HG03571 (cell line): ENCODE measurements at regions not wholly inside any gene's neighbourhood (a gene's known extent, or its start where the extent isn't known, plus 50 kb on each side); places are given as distances from the start of the nearest gene placed in this dataset.

ENCODE experiments used
- ATAC-seq: cut with Tn5 transposase; IDR thresholded peaks from one replicate; pipeline ENCODE4 v1.9.1; 2021; ENCODE audit not compliant: unreplicated experiment

DNA sequence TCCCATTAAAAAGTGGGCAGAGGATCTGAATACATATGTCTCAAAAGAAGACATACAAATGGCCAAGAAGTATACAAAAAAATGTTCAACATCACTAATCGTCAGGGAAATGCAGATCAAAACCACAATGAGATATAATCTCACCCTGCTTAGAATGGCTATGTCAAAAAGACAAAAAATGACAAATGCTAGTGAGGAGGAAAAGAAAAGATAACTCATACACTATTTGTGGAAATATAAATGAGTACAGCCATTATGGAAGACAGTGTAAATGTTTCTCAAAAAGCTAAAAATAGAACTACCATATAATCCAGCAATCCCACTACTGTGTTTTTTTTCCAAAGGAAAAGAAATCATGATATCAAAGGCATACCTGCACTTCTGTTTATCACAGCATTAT is 450.7 kb downstream of the EFNA5 start:
- ATAC-seq: no peak

DNA sequence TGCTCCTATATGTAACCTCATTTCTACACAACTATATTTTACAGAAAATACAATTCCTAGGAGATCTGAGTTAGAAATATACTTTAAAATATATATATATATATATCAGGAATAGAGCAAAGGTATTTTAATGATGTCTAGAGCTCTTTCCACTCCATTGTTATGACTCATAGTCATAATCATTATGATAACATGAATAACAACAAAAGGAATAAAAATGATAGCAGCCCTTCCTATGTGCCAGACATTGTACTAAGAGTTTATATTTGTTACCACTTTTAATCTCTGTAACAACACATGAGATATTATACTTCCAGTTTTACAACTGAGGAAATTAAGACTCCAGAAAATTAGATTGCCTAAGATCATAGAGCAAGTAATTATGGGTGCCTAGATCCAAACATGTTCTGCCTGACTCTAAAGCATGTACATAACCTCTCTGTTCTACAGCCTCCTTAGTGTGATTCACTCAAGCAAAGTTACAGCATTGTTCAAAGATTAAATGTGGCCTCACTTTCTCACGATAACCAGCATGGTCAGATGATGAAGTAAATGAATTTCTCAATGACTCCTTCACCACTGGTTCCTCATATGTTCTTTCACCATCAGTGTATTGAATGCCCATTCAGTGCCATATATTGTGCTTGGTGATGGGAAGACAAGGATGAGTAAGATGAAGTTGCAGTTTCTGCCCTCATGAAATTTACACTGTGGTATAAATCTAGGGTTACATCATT is 452.1 kb downstream of the EFNA5 start:
- no peak for ATAC-seq

DNA sequence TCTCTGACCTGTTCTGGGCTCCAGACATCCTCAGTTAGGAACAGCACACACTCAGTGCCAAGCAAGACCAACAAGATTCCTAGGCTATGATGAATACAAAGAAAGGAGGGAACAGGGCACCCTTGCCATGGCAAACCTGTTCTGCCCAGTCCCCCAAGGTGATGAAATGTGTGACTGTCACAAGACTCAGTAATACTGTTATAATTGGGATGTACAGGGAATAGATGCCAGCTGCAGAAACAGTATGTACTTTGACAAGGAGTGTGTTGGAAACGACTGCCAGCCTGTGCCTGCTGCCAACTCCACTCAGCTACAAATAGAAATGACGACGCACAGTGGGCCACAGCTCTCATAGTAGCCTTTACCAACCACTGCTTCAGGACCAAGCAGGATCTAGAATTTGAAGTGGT is 453.0 kb downstream of the EFNA5 start:
- no peak for ATAC-seq

DNA sequence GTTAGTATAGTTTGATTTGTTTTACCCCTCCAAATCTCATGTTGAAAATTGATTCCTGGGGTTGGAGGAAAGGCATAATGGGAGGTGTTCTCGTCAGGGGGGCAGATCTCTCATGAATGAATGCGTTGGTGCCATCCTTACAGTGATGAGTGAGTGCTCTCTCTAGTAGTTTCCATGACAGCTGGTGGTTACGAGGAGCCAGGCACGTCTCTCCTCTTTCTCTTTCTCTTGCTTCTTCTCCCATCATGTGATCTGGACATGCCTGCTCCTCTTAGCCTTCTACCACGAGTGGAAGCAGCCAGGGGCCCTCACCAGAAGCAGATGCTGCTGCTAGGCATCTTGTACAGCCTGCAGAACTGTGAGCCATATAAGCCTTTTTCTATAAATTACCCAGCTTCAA is 454.1 kb downstream of the EFNA5 start:
- no peak for ATAC-seq

DNA sequence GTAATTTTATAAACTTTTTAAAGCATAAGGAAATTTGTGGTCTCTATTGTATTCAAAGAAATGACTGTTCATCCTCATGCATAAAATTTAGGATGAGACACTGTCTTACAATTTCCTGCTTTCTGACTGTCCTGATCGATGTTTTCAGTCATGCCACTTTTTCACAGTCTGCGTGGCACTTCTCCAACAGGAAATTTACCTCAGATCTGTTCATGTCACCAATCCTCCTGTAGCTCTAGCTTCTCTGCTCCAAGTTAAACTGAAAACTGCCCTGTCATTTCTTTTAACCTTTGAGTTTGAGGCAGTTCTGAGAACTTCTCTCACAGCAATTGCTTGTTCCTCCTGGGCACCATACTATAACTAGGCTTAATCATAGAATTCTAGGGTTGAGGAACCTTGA is 455.1 kb downstream of the EFNA5 start:
- ATAC-seq: no peak

DNA sequence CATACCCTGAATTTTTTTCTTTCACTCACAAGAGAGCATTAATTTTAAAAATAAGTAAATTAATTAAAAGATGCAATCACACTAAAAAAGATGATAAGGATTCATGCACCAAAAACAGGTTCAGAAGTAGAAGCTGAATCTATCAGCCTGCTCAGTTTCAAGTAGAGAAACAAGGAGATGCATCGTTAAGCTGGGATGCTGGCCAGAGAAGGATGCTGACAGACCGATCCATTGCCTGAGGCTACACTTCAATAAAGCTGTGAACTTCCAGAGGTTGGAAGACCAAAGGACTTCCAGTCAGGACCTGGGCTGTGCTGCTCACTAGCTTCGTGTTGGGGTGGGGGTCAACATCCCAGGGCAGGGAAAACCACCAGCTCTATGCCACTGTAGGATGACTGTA is 457.7 kb downstream of the EFNA5 start:
- ATAC-seq: no peak

DNA sequence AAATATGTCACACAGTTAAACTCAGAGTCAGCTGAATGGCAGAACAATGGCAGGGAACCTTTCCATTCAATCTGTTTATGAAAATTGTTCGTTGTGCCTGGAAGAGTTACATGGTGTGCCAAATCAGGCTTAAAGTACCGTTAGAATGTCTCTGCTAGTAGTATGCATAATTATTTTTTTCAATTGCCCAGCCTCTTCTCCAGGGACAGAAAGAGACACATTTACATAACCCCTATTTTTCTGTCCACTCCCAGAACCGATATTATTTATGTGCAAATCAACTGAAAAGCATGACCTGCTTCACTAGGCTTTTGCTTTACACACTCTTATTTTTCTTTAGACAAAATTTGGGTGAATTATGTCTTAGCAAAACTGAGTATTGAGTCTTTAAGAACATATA is 459.1 kb downstream of the EFNA5 start:
- no peak for ATAC-seq

DNA sequence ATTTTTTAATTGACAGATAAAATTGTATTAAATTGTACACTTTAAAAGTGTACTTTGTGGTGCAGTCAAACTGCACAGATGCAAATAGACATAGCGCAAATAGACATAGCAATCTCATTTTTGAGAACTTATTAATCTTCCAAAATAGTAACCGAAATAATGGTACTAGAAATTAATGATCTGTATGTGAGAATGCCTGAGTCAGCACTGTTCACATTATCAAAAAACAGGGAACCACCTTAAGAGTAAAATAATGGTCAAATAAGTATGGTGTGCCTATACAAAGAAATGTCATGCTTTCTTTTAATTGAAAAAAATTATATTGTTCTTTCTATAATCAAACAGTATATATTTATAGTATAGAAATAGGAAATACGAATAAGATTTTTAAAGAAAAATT is 461.9 kb downstream of the EFNA5 start:
- no peak for ATAC-seq

DNA sequence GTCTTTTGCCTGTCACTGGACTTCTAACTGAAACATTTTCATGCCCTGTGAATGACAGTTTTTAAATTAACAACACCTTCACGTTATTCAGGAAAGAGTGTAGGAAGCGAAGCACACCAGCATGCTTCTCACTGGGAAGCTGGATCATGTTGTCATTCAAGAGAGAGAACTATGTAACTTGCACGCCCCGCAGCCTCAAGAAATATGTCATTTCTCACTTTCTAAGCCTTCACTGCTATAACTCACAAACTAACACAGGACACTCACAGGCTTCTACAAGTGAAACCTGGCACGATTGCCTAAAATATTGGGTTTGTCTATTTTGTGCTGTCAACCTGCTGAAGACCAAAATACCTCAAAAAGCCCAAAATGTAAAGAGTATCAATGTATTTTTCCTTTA is 466.3 kb downstream of the EFNA5 start:
- ATAC-seq: no peak

DNA sequence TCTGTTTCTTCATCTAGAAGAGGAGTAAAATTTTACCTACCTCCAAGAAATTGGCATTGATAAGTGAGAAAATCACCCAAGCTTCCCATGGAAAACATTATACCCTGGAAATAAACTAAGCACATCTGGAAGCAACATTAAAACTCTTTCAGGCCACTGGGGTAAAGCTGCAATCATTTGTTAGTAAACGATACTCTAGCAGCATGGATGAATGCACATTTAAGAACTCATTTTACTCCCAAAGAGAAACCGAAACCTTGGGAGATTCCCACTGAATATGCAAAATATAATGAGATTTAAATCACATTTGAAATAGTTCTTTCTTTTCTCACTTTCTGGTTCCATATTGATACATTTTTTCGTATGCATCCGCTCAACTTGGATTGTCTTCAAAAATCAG is 467.5 kb downstream of the EFNA5 start:
- no peak for ATAC-seq

DNA sequence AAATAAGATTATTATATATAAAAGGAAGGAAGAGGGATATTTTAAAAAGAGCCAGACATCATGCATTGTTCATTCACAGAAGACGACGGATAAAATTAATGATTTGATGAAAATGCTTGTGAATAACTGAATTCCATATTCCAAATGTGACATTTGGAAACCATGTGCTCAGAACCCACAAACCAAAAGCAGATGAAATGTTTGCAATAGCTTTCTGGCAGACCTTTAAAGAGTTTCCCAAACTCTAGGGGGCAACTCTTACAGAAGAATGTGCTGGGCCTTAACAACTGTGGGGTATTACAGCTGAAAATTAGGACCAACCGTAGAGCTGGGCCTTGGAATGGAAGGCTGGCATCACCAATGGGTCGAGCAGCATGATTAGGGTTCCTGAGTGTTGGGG is 471.0 kb downstream of the EFNA5 start:
- ATAC-seq: no peak

DNA sequence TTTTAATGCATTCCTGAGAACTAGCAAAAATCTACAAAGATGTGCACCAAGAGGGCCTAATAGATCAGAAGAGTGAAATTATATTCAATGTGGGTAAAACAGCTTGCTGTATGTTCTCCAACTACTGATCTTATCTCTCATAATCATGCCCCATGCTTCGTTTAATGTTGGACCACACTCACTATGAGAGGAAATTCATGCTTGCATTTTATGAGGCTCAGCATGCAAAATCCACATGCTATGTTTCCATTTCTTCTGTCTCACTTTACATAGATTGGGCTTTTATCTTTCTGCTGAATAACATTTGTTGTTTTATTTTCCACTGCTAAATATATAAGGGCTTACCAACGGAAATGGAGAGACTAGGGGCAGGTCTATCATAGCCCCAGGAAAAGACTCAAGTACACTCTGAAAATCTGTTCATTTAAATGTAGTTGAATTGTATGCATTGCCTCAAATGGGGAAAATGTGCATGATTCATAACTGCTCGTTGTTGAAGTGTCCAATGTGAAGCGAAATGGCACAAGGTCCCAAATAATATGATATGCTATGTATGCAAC is 474.2 kb downstream of the EFNA5 start:
- ATAC-seq: no peak

DNA sequence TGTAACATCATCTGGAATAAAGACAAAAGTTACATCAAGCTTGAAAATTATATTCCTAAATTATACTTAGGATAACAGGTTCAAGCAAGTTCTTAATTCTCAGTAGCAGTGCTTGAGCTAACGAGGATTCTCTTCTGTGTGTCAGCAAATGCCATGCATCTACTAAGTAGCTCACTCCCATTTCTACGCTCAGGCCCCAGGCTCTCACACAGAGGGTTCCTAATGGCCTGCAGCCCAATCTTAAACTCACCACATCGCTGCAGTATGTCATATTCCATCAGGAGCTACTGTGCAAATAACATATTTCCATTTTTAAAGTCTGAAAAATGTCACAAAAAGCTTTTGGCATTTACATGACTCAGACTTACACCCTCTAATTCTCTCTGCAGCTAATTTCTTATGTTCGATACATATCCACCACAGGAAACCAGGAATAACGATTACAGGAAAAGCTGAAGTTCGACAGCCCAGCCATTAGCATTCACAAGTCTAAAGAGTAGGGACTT is 474.8 kb downstream of the EFNA5 start:
- ATAC-seq: no peak

DNA sequence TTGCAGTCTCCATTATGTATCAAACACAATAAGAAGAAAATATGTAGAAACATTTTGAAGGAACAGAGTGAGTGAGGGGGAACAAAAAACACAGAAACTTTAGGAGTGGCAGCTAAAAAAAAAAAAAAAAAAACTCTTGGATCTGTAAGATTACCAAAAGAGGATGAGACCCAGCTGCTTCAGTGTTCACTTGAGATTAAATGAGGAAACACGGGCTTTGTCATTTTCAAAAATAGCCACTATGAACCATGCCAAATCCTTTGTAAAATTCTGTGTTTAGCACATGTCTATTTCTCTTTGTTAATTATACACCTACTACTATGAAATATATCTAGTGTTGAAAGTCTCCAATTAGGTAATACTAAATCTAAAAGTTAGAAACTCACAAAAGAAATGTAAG is 485.9 kb downstream of the EFNA5 start:
- no peak for ATAC-seq

DNA sequence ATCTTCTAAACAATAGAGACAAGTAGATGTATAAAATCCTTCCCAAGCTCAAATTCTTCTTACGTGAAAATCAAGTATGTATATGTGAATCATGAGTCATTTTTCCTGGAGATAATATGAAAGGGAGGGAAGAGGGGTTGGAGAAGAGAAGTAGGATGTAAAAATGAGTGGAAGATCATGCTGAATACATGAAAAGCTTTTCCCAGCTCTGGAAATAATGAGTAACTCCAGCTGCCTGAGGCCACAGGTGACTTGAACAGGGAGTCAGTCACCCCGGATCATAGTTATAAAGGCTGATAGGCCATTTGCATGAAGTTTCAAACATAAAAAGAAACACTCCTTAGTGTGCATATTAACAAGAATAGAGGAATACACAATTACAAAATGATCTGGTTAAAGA is 486.7 kb downstream of the EFNA5 start:
- ATAC-seq: no peak

DNA sequence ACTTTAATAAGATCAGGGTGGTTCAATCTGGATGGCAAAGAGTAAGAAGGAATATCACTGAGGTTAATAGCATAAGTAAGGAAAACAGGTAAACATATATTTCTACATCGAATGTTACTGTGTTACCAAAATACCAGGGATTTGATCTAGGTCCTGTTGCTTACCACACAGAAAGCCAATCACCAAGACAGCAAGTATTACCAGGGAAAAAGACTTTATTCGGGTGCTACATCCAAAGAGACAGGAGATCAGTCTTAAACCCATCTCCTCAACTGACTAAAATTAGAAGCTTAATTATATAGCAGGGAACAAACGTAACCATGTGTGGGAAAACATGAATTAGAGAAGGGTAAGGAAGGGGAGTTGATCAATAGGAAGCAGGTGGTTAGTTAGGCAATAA is 500.1 kb downstream of the EFNA5 start:
- ATAC-seq: no peak

DNA sequence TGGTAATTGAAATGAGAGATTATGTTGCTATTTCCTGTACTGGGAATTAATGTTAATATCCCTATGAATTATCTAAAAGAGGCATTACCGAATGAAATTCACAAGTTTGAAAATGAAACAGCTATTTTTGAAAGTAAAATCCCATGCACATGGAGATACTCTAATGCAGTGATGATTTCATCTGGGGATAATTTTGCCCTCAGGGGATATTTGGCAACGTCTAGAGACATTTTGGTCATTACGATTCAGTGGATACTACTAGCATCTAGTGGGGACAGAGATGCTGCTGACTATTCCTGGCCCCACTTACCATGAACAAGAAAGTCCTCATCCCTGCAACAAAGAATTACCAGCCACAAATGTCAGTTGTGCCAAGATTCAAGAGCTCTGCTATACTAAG is 500.9 kb downstream of the EFNA5 start:
- no peak for ATAC-seq

DNA sequence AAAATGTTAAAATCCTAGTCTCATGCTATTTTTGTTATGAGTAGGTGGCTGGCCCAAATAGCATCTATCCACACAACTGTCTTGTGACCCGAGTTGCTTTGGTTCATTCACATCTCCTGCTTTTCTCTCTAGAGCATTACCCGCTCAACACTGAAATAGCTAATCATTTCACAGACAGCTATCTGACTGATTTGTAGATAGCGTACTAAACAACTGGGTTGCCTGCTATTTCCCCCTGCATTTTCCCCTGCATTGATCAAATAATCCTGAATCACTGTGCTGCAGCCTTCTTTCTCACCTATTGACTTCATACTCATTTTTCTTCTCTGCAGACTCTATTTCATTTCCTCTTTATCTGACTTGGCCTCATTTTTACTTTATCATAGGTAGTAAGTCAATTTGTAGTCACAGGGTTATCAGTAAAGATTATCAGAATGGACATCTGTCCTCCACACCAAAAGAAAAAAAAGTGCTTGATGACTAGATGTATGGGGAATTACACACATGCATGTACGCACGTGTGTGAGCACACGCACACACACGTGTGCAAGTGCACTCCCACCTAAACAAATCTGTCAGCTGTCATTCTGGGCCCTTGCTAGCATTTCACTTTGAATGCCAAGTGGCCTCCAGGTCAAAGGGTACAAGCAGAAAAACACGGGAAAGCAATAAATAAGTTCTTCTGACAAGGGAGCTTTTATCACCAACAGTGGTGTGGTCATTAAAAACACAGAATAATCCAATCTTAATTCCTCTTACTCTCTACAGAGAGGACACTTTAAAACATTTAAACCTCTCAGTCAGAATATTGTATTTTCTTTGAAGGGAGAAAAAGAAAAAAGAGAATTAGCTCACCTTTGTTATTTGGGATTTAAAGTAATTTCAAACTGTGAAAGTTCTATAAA is 501.6 kb downstream of the EFNA5 start:
- ATAC-seq: no peak

DNA sequence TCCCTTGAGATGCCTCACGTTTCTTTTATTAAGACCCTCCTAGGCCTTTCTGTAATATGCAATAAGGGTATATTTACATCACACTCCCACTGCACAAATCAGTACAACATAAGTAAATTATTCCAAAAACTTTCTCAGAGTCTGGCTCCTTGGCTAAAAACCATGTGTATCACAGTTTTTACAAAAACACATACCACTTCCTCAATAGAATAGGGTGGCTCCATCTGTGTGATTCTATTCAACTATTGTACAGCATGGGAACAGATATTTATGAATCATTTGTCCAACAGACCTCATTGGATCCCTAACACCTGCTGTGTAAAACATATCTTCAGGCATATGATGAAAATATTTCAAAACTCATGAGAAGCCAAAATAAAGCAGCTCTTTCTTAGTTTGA is 502.7 kb downstream of the EFNA5 start:
- ATAC-seq: no peak

DNA sequence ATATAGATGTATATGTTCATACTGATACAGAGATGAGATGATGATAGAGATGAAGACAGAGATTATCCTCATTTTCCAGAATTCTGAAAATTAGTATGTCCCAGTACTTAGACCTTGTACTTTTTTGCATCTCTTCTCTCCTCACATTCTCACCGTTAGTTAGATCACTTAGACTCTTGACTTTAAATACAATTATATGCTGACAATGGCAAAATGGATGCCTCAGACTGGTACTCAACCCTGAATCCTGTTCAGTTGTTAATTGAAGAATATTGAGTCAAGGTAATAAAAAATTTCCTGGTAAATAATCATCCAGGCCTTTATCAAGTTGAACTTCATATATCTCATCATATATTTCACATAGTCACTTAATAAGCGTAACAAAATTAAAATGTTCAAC is 505.4 kb downstream of the EFNA5 start:
- no peak for ATAC-seq

DNA sequence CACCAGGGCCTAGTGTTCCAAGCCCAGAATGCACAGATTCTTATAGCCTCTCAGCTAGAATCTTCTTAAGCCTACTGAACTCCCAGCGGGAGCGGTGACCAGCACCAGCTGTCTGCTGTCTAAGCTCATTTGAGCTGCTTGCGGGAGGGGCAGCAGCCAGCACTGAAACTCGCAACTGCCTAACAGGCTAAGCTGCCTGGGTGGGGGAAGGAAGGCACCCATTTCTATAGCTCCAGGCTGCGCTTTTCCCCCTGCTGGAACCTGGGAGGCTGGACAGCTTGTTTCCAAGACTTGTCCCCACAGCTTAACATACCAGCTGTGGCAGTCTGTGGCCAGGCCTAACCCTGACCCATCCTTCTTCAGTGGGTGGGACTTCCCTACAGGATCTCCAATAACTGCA is 512.9 kb downstream of the EFNA5 start:
- no peak for ATAC-seq

DNA sequence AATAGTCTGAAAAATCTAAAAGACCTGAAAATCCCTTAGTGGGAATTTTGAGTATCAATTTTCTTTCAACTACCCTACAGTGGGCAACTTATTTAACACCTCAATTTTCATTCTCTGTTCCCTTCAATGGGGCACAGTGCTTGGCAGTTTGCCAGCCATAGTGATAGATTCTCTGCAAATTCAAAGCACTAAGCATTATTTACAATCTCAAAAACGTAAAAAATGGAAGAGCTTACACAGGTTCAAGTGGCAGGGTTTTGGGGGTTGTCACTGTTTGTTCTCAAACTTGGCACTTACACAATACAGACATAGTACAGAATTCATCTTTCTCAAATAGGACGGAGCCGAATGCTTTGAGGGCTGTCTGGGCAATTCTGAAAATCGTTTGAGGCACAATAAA is 515.0 kb downstream of the EFNA5 start:
- no peak for ATAC-seq
